GM23338 (cell line): ENCODE measurements at regions not wholly inside any gene's neighbourhood (a gene's known extent, or its start where the extent isn't known, plus 50 kb on each side); places are given as distances from the start of the nearest gene placed in this dataset.

ENCODE experiments used
- ATAC-seq: fragments of 200-7000 bp; cut with Tn5 transposase; 3 replicates; pipeline ENCODE4 v1.9.1; 2020
- DNase-seq: peaks from one replicate; pipeline ENCODE4 v3.0.0-alpha.2; 2015; ENCODE audit warnings: low spot score
- H2AFZ ChIP-seq: fragments of 200-600 bp; sonication (generic); 2 replicates; pipeline ENCODE4 v1.8.0; 2016; ENCODE audit warnings: antibody characterized with exemption, mild to moderate bottlenecking, moderate library complexity
- H3F3A ChIP-seq: fragments of 200-600 bp; sonication (generic); replicated peaks from 2 replicates; pipeline ENCODE4 v1.8.0; 2017; ENCODE audit warnings: antibody characterized with exemption, mixed run types, low read depth
- H3K27ac ChIP-seq: fragments of 200-600 bp; sonication (generic); 2 replicates; pipeline ENCODE4 v1.6.1; 2016; ENCODE audit warnings: low read depth
- H3K27me3 ChIP-seq: fragments of 200-600 bp; sonication (generic); 2 replicates; pipeline ENCODE4 v1.8.0; 2016; ENCODE audit warnings: mild to moderate bottlenecking, mixed run types, moderate library complexity; ENCODE audit not compliant: insufficient read depth
- H3K36me3 ChIP-seq: fragments of 200-600 bp; sonication (generic); 2 replicates; pipeline ENCODE4 v1.8.0; 2016; ENCODE audit warnings: mild to moderate bottlenecking; ENCODE audit not compliant: insufficient read depth
- H3K4me1 ChIP-seq: fragments of 200-600 bp; sonication (generic); 2 replicates; pipeline ENCODE4 v1.8.0; 2016; ENCODE audit warnings: mild to moderate bottlenecking, moderate library complexity; ENCODE audit not compliant: insufficient read depth
- H3K4me2 ChIP-seq: fragments of 200-600 bp; sonication (generic); 2 replicates; pipeline ENCODE4 v1.7.1; 2017; ENCODE audit warnings: mixed run types
- H3K4me3 ChIP-seq: fragments of 200-600 bp; sonication (generic); 2 replicates; pipeline ENCODE4 v1.6.1; 2016; ENCODE audit warnings: mixed run types
- H3K79me2 ChIP-seq: fragments of 200-600 bp; sonication (generic); replicated peaks from 2 replicates; pipeline ENCODE4 v1.8.0; 2017; ENCODE audit warnings: mild to moderate bottlenecking; ENCODE audit not compliant: insufficient read depth
- H3K9me2 ChIP-seq: fragments of 200-600 bp; sonication (generic); 2 replicates; pipeline ENCODE4 v1.8.0; 2017; ENCODE audit not compliant: insufficient read depth
- H4K20me1 ChIP-seq: fragments of 200-600 bp; sonication (generic); replicated peaks from 2 replicates; pipeline ENCODE4 v1.8.0; 2017; ENCODE audit warnings: mild to moderate bottlenecking; ENCODE audit not compliant: insufficient read depth
- H3K27ac Mint-ChIP-seq: 2 replicates; pipeline ENCODE4 v1.8.0; 2020; ENCODE audit warnings: inconsistent platforms, mild to moderate bottlenecking, moderate library complexity, mixed read lengths
- H3K27me3 Mint-ChIP-seq: 3 replicates; pipeline ENCODE4 v1.8.0; 2022; ENCODE audit warnings: low read depth, mild to moderate bottlenecking, moderate library complexity, mixed read lengths, inconsistent platforms; ENCODE audit not compliant: insufficient read depth, poor library complexity
- H3K36me3 Mint-ChIP-seq: 3 replicates; pipeline ENCODE4 v1.8.0; 2021; ENCODE audit warnings: low read depth, mild to moderate bottlenecking, inconsistent platforms, moderate library complexity, mixed read lengths
- H3K4me1 Mint-ChIP-seq: 3 replicates; pipeline ENCODE4 v1.8.0; 2020; ENCODE audit warnings: mild to moderate bottlenecking, inconsistent platforms, mixed read lengths
- H3K4me3 Mint-ChIP-seq: 3 replicates; pipeline ENCODE4 v1.8.0; 2021; ENCODE audit warnings: moderate library complexity, mild to moderate bottlenecking, inconsistent platforms, mixed read lengths
- H3K9me3 Mint-ChIP-seq: 3 replicates; pipeline ENCODE4 v1.8.0; 2020; ENCODE audit warnings: moderate library complexity, mild to moderate bottlenecking, inconsistent platforms, mixed read lengths
- CREB1 ChIP-seq: fragments of 250-450 bp; sonication (Bioruptor Pico); IDR thresholded peaks from 2 replicates; pipeline ENCODE4 v1.5.0; 2020; ENCODE audit warnings: low read depth, mild to moderate bottlenecking, moderate library complexity
- CTCF ChIP-seq, 2 experiments: fragments of 200-600 bp in 1 of 2; sonication (generic) in 1 of 2; conservative IDR thresholded peaks; 2 replicates each; pipeline versions ENCODE4 v1.5.1 to v1.6.1; 2016 to 2017; ENCODE audit warnings: antibody characterized with exemption in 2 of 2, low read depth in 2 of 2, mild to moderate bottlenecking in 2 of 2, moderate library complexity in 1 of 2
- ETS1 ChIP-seq: IDR thresholded peaks from 2 replicates; pipeline ENCODE4 v1.6.1; 2016; ENCODE audit warnings: antibody characterized with exemption
- EZH2 ChIP-seq: fragments of 200-600 bp; sonication (generic); IDR thresholded peaks from one replicate; pipeline ENCODE4 v1.8.0; 2017; ENCODE audit warnings: antibody characterized with exemption, mild to moderate bottlenecking, low read depth; ENCODE audit not compliant: unreplicated experiment
- EZH2phosphoT487 ChIP-seq: fragments of 200-600 bp; sonication (generic); IDR thresholded peaks from one replicate; pipeline ENCODE4 v1.8.1; 2018; ENCODE audit warnings: antibody characterized with exemption; ENCODE audit not compliant: unreplicated experiment
- JUNB ChIP-seq: IDR thresholded peaks from one replicate; pipeline ENCODE4 v1.6.1; 2016; ENCODE audit warnings: antibody characterized with exemption; ENCODE audit not compliant: unreplicated experiment
- NANOG ChIP-seq: IDR thresholded peaks from 2 replicates; pipeline ENCODE4 v1.6.1; 2016; ENCODE audit warnings: antibody characterized with exemption, borderline replicate concordance
- POLR2AphosphoS5 ChIP-seq: IDR thresholded peaks from 2 replicates; pipeline ENCODE4 v1.6.1; 2016; ENCODE audit warnings: antibody characterized with exemption, low read depth
- REST ChIP-seq: IDR thresholded peaks from one replicate; pipeline ENCODE4 v1.6.1; 2018; ENCODE audit warnings: antibody characterized with exemption; ENCODE audit not compliant: unreplicated experiment
- STAT1 ChIP-seq: IDR thresholded peaks from one replicate; pipeline ENCODE4 v1.6.1; 2016; ENCODE audit warnings: antibody characterized with exemption; ENCODE audit not compliant: unreplicated experiment
- ZNF114 ChIP-seq: fragments of 250-450 bp; sonication (Bioruptor Pico); IDR thresholded peaks from 2 replicates; pipeline ENCODE4 v1.5.0; 2020; ENCODE audit warnings: mild to moderate bottlenecking, moderate library complexity
- ZNF331 ChIP-seq: fragments of 250-450 bp; sonication (Bioruptor Pico); IDR thresholded peaks from 2 replicates; pipeline ENCODE4 v1.5.0; 2020; ENCODE audit warnings: low read depth, mild to moderate bottlenecking, moderate library complexity

GRCh38 chr3:115380883-115381572 is 233.9 kb upstream of the ZBTB20 start:
- Mint-ChIP-seq H3K36me3 (0 out of 3 replicates have a peak, but pooled peaks cover 3% of the 10 kb centered on the region), H3K4me3 (no peak overlapping the region), H3K27me3 (no peaks in the 10 kb centered on the region), H3K9me3 (peaks cover 4% of the 10 kb centered on the region; the same call in 1 of the 3 replicates), H3K4me1 (peaks cover 3% of the 10 kb centered on the region), H3K27ac (no peak overlapping the region)
- TF ChIP-seq ETS1 (no peak), CTCF (conservative IDR thresholded peaks at IDR 0.05; ENCODE audit: low read depth in 2 of 2) (peak in 1 of 2 experiments; percentile 34; a peak in 2 of 4 replicates)
- H3F3A ChIP-seq: no peaks in the 10 kb centered on the region
- no peak for ATAC-seq
- H3K27me3 ChIP-seq: no peaks in the 10 kb centered on the region
- no peaks in the 10 kb centered on the region for H4K20me1 ChIP-seq
- H2AFZ ChIP-seq: no peak overlapping the region
- H3K9me2 ChIP-seq: no peaks in the 10 kb centered on the region
- H3K36me3 ChIP-seq: no peaks in the 10 kb centered on the region
- H3K4me3 ChIP-seq: no peak overlapping the region
- H3K27ac ChIP-seq: no peak overlapping the region
- no peak overlapping the region for H3K4me2 ChIP-seq
- H3K79me2 ChIP-seq: no peaks in the 10 kb centered on the region
- no peaks in the 10 kb centered on the region for H3K4me1 ChIP-seq
- no peak for DNase-seq

DNA sequence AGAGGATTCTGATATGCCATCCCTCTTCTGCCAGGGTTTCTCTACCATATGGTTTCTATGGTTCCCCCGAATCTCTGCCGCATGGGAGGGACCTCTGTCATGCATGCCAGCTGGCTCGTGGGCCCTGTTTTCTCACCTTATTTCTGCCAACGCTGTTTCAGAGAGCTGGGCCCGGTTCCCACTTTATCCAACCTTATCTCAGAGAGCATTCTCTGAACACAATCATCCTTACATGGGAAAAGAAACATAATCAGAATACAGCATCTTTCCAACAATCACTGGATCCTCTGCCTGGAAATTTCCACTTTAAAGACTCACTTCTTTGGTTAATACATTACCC is 234.5 kb upstream of the ZBTB20 start:
- Mint-ChIP-seq H3K4me3 (no peak overlapping the region), H3K9me3 (peaks cover 4% of the 10 kb centered on the region; the same call in 1 of the 3 replicates), H3K4me1 (peaks cover 8% of the 10 kb centered on the region), H3K36me3 (0 out of 3 replicates have a peak, but pooled peaks cover 3% of the 10 kb centered on the region), H3K27ac (no peak overlapping the region), H3K27me3 (no peaks in the 10 kb centered on the region)
- no peaks in the 10 kb centered on the region for H3K27me3 ChIP-seq
- no peak overlapping the region for H3K4me3 ChIP-seq
- H3K79me2 ChIP-seq: no peaks in the 10 kb centered on the region
- no peak overlapping the region for H2AFZ ChIP-seq
- no peaks in the 10 kb centered on the region for H4K20me1 ChIP-seq
- DNase-seq: no peak
- H3K36me3 ChIP-seq: no peaks in the 10 kb centered on the region
- no peak for ATAC-seq
- no peaks in the 10 kb centered on the region for H3K9me2 ChIP-seq
- H3K4me1 ChIP-seq: no peaks in the 10 kb centered on the region
- TF ChIP-seq REST (no peak), ZNF331 (CRISPR knock-in tag) (no peak), ETS1 (no peak), JUNB (no peak), NANOG (no peak), ZNF114 (no peak), CREB1 (CRISPR knock-in tag) (no peak), EZH2 (no peak), CTCF (conservative IDR thresholded peaks at IDR 0.05; ENCODE audit: low read depth in 2 of 2) (no peak), STAT1 (no peak), POLR2AphosphoS5 (no peak), EZH2phosphoT487 (no peak)
- no peaks in the 10 kb centered on the region for H3F3A ChIP-seq
- no peak overlapping the region for H3K4me2 ChIP-seq
- no peak overlapping the region for H3K27ac ChIP-seq
